Mesenchymal stem cell (in vitro differentiated cells and primary cell): ENCODE measurements at regions not wholly inside any gene's neighbourhood (a gene's known extent, or its start where the extent isn't known, plus 50 kb on each side); places are given as distances from the start of the nearest gene placed in this dataset.

Experiments
- DNase-seq: peaks from one replicate; pipeline ENCODE4 v3.0.0-alpha.2; 2013
- H2AFZ ChIP-seq: one replicate; pipeline ENCODE4 v1.6.1; 2013; ENCODE audit warnings: low read depth, mild to moderate bottlenecking, control low read depth, inconsistent platforms, low read length, moderate library complexity
- H2AK5ac ChIP-seq: 2 replicates; pipeline ENCODE4 v1.6.1; 2013; ENCODE audit warnings: low read length, moderate library complexity, mild to moderate bottlenecking, inconsistent platforms; ENCODE audit not compliant: severe bottlenecking
- H2BK120ac ChIP-seq: one replicate; pipeline ENCODE4 v1.6.1; 2013; ENCODE audit warnings: low read depth, mild to moderate bottlenecking, inconsistent platforms, low read length, moderate library complexity
- H2BK12ac ChIP-seq, 2 experiments: one replicate each; pipeline ENCODE4 v1.6.1; 2013; ENCODE audit warnings: inconsistent platforms in 2 of 2, low read length in 2 of 2, mild to moderate bottlenecking in 2 of 2, moderate library complexity in 2 of 2, control low read depth in 1 of 2
- H2BK15ac ChIP-seq: one replicate; pipeline ENCODE4 v1.6.1; 2013; ENCODE audit warnings: mild to moderate bottlenecking, low read depth, inconsistent platforms; ENCODE audit not compliant: poor library complexity, severe bottlenecking
- H2BK5ac ChIP-seq: 2 replicates; pipeline ENCODE4 v1.6.1; 2013; ENCODE audit warnings: low read depth, mild to moderate bottlenecking, low read length, control low read depth, inconsistent platforms; ENCODE audit not compliant: poor library complexity, severe bottlenecking
- H3K14ac ChIP-seq, 2 experiments: one replicate each; pipeline ENCODE4 v1.6.1; 2013; ENCODE audit warnings: inconsistent platforms in 2 of 2, low read length in 2 of 2, control low read depth in 1 of 2, mild to moderate bottlenecking in 1 of 2, moderate library complexity in 1 of 2
- H3K18ac ChIP-seq, 2 experiments: one replicate each; pipeline ENCODE4 v1.6.1; 2013; ENCODE audit warnings: inconsistent platforms in 2 of 2, low read length in 2 of 2, control low read depth in 1 of 2, low read depth in 1 of 2, mild to moderate bottlenecking in 1 of 2
- H3K23ac ChIP-seq, 2 experiments: one replicate each; pipeline ENCODE4 v1.6.1; 2013; ENCODE audit warnings: inconsistent platforms in 2 of 2, low read length in 2 of 2, mild to moderate bottlenecking in 2 of 2, moderate library complexity in 2 of 2, control low read depth in 1 of 2
- H3K27ac ChIP-seq: 2 replicates; pipeline ENCODE4 v1.5.1; 2013; ENCODE audit warnings: mild to moderate bottlenecking, moderate library complexity, low read length, control low read depth, inconsistent platforms; ENCODE audit not compliant: poor library complexity, severe bottlenecking
- H3K27me3 ChIP-seq, 2 experiments: 2 replicates each; pipeline versions ENCODE4 v1.6.1 to v1.7.0; 2013; ENCODE audit warnings: low read length in 2 of 2, mild to moderate bottlenecking in 2 of 2, moderate library complexity in 2 of 2, control low read depth in 1 of 2, inconsistent platforms in 1 of 2; ENCODE audit not compliant: control insufficient read depth in 1 of 2, insufficient read depth in 1 of 2
- H3K36me3 ChIP-seq, 2 experiments: 2 replicates each; pipeline versions ENCODE4 v1.6.1 to v1.7.0; 2013; ENCODE audit warnings: low read length in 2 of 2, control low read depth in 1 of 2, inconsistent platforms in 1 of 2, low read depth in 1 of 2, mild to moderate bottlenecking in 1 of 2; ENCODE audit not compliant: insufficient read depth in 2 of 2, control insufficient read depth in 1 of 2
- H3K4ac ChIP-seq, 2 experiments: one replicate each; pipeline ENCODE4 v1.6.1; 2013; ENCODE audit warnings: inconsistent platforms in 2 of 2, low read length in 2 of 2, mild to moderate bottlenecking in 2 of 2, moderate library complexity in 2 of 2, control low read depth in 1 of 2, low read depth in 1 of 2
- H3K4me1 ChIP-seq: 2 replicates; pipeline ENCODE4 v1.6.1; 2013; ENCODE audit warnings: low read depth, low read length, control low read depth; ENCODE audit not compliant: control insufficient read depth, insufficient read depth
- H3K4me2 ChIP-seq: 2 replicates; pipeline ENCODE4 v1.6.1; 2013; ENCODE audit warnings: low read length, mild to moderate bottlenecking, inconsistent platforms; ENCODE audit not compliant: poor library complexity, severe bottlenecking
- H3K4me3 ChIP-seq, 2 experiments: 2 replicates each; pipeline versions ENCODE4 v1.5.1 to v1.7.0; 2013; ENCODE audit warnings: low read length in 2 of 2, mild to moderate bottlenecking in 2 of 2, control low read depth in 1 of 2, low read depth in 1 of 2; ENCODE audit not compliant: insufficient read depth in 1 of 2
- H3K79me1 ChIP-seq: replicated peaks from 2 replicates; pipeline ENCODE4 v1.6.1; 2013; ENCODE audit warnings: mild to moderate bottlenecking, control low read depth, low read length, inconsistent platforms; ENCODE audit not compliant: poor library complexity, severe bottlenecking
- H3K9ac ChIP-seq: 2 replicates; pipeline ENCODE4 v1.7.0; 2013; ENCODE audit warnings: mild to moderate bottlenecking, low read length, moderate library complexity
- H3K9me3 ChIP-seq: 2 replicates; pipeline ENCODE4 v1.7.0; 2013; ENCODE audit warnings: mild to moderate bottlenecking, low read length; ENCODE audit not compliant: control insufficient read depth
- H4K8ac ChIP-seq: one replicate; pipeline ENCODE4 v1.6.1; 2013; ENCODE audit warnings: inconsistent platforms, mild to moderate bottlenecking, low read length, moderate library complexity
- H4K91ac ChIP-seq: one replicate; pipeline ENCODE4 v1.6.1; 2013; ENCODE audit warnings: mild to moderate bottlenecking, low read length, inconsistent platforms
- WGBS: methylation state at CpG from one replicate; pipeline ENCODE4 v1.1.7; 2013; ENCODE audit warnings: mixed read lengths; 5-methylcytosine and 5-hydroxymethylcytosine counted together

DNA sequence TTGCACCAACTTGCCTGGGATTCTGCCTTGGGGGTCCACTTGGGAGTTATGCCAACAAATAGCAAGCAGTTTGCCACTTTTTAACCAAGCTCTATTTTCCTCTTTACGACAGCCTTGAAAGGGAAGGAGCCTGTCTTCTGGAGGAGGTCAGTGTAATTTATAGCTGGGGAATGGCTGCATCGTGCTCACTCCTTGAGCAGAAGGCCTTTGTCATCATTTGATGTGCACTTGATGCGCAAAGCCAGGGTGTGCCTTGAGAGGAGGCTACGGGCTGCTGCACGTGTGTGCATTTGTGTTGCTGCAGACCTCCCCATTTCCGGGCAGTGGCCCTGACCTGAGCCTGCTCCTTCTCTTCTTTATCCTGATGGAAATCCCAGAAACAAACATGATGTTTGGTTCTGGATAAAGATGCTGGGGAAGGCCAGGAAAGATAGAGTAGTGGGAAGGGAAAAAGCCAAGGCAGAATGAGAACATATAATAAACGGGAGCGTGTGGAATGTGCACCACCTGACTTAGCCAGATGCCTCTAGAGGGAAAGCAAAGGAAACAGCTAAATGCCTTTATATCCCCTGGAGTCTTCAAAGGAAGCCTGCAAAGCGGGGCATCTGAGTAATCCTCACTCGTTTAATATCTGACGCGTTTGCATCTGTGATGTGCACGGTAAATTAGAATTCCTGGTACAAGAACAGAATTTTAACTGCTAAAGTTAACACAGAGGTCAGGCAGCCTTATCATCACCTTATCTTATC, 68.3 kb upstream of the ZNF521 start:
- H2BK15ac ChIP-seq, result no peak overlapping the region
- H3K4me3 ChIP-seq, result no peak overlapping the region
- peaks cover 4% of the 10 kb centered on the region for H3K4me1 ChIP-seq
- H3K4ac ChIP-seq, result no peak overlapping the region
- H2BK5ac ChIP-seq, result no peak overlapping the region
- no peak overlapping the region for H2BK120ac ChIP-seq
- WGBS, result 32% methylated on average over 9 of the region's 13 CpGs
- H3K36me3 ChIP-seq, result no peaks in the 10 kb centered on the region
- peak overlapping the region in 1 of 2 experiments; percentile 34 for H3K18ac ChIP-seq
- no peak overlapping the region for H2BK12ac ChIP-seq
- peak overlapping the region; percentile 18 for H4K91ac ChIP-seq
- no peak overlapping the region for H2AFZ ChIP-seq
- H3K14ac ChIP-seq, result no peak overlapping the region
- no peak overlapping the region for H3K9ac ChIP-seq
- no peaks in the 10 kb centered on the region for H3K79me1 ChIP-seq
- H3K27me3 ChIP-seq, result peaks cover 0 to 15% of the 10 kb centered on the region in 2 experiments
- H4K8ac ChIP-seq, result no peak overlapping the region
- no peaks in the 10 kb centered on the region for H3K9me3 ChIP-seq
- H3K4me2 ChIP-seq, result no peak overlapping the region
- H3K27ac ChIP-seq, result no peak overlapping the region
- DNase-seq, result peak; percentile 6
- no peak overlapping the region for H2AK5ac ChIP-seq
- no peak overlapping the region for H3K23ac ChIP-seq

- Histone ChIP-seq H2BK15ac (no peak overlapping the region), H4K8ac (no peak overlapping the region), H3K9me3 (no peaks in the 10 kb centered on the region), H3K4me3 (no peak overlapping the region), H3K4ac (no peak overlapping the region), H2AFZ (no peak overlapping the region), H3K36me3 (no peaks in the 10 kb centered on the region), H3K27ac (no peak overlapping the region), H2BK12ac (no peak overlapping the region), H3K4me2 (no peak overlapping the region), H4K91ac (no peak overlapping the region), H2AK5ac (no peak overlapping the region), H3K14ac (no peak overlapping the region), H3K9ac (no peak overlapping the region), H3K27me3 (peaks cover 0 to 15% of the 10 kb centered on the region in 2 experiments), H3K4me1 (peaks cover 4% of the 10 kb centered on the region), H3K18ac (no peak overlapping the region), H3K79me1 (no peaks in the 10 kb centered on the region), H3K23ac (no peak overlapping the region), H2BK120ac (no peak overlapping the region), H2BK5ac (no peak overlapping the region)
- no peak for DNase-seq
- 77% methylated on average over 2 of the region's 3 CpGs for whole genome bisulfite sequencing
Measured at GRCh38 chr18:25416374-25416773, 64.4 kb upstream of the ZNF521 start.

DNA sequence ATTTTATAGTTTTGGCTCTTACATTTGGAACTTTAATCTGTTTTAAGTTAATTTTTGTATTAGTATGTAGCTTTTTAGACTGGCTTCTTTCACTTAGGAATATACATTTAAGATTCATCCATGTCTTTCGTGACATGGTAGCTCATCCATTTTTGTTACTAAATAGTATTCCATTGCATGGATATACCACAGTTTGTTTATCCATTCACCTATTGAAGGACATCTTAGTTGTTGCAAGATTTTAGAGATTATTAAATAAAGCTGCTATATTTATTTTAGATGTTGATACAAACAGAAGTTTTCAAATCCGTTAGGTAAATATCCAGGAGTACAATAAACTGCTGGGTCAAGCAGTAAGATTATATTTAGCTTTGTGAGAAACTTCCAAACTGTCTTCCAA, 58.0 kb upstream of the ZNF521 start:
- H3K27ac ChIP-seq, result no peak overlapping the region
- no peak overlapping the region for H3K9ac ChIP-seq
- no peak overlapping the region for H2BK15ac ChIP-seq
- no peaks in the 10 kb centered on the region for H3K36me3 ChIP-seq
- no peak overlapping the region for H4K91ac ChIP-seq
- WGBS, result 80% methylated on average over 1 of the region's 2 CpGs
- H2AK5ac ChIP-seq, result no peak overlapping the region
- H2BK12ac ChIP-seq, result no peak overlapping the region
- H3K4me1 ChIP-seq, result no peaks in the 10 kb centered on the region
- no peak overlapping the region for H3K14ac ChIP-seq
- H3K4me2 ChIP-seq, result no peak overlapping the region
- no peak for DNase-seq
- H3K23ac ChIP-seq, result no peak overlapping the region
- H2BK5ac ChIP-seq, result no peak overlapping the region
- H3K18ac ChIP-seq, result no peak overlapping the region
- no peaks in the 10 kb centered on the region for H3K79me1 ChIP-seq
- no peak overlapping the region for H3K4ac ChIP-seq
- H3K27me3 ChIP-seq, result no peaks in the 10 kb centered on the region
- H2BK120ac ChIP-seq, result no peak overlapping the region
- H3K9me3 ChIP-seq, result no peaks in the 10 kb centered on the region
- no peak overlapping the region for H2AFZ ChIP-seq
- H4K8ac ChIP-seq, result no peak overlapping the region
- H3K4me3 ChIP-seq, result no peak overlapping the region

DNA sequence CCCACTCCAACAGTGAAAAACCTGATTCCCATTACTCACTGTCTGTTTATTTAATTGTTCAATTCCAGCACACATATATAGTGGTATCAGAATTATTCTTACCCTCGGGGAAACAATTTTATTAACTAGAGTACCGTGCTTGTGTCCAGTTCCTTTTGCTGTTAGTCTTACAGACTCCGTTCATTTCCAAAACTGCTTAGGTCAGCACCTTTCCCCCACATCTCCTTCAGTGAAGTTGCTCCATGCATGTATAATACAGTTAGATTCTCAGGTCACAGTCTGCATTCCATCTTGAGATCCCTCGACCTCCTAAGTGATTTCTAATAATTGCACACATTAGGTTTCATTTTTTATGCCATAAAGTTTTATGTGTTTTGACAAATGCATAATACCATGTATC, 56.3 kb upstream of the ZNF521 start:
- WGBS, result 97% methylated on average over 3 of the region's 4 CpGs
- Histone ChIP-seq H2AFZ (no peak overlapping the region), H2BK15ac (no peak overlapping the region), H3K79me1 (no peaks in the 10 kb centered on the region), H3K4me1 (no peaks in the 10 kb centered on the region), H4K8ac (no peak overlapping the region), H3K36me3 (no peaks in the 10 kb centered on the region), H3K23ac (no peak overlapping the region), H3K27me3 (no peaks in the 10 kb centered on the region), H2AK5ac (no peak overlapping the region), H3K9ac (no peak overlapping the region), H2BK5ac (no peak overlapping the region), H3K27ac (no peak overlapping the region), H3K9me3 (no peaks in the 10 kb centered on the region), H3K18ac (no peak overlapping the region), H2BK120ac (no peak overlapping the region), H3K4ac (no peak overlapping the region), H3K14ac (no peak overlapping the region), H3K4me2 (no peak overlapping the region), H4K91ac (no peak overlapping the region), H3K4me3 (no peak overlapping the region), H2BK12ac (no peak overlapping the region)
- no peak for DNase-seq
